A673 (cell line): ENCODE measurements at regions not wholly inside any gene's neighbourhood (a gene's known extent, or its start where the extent isn't known, plus 50 kb on each side); places are given as distances from the start of the nearest gene placed in this dataset.
A peak's percentile ranks its signal among the peaks of the same experiment; 100 is the strongest.

ENCODE experiments used
- BruUV-seq: library from RNA; stranded (reverse); fragments of 400-500 nt; replicated peaks from 2 replicates; lab custom pipeline; 2021; lab: Mats Ljungman, UMichigan
- CTCF ChIA-PET: fragments of 300-600 bp; sonication (Branson Sonifier 250); formaldehyde crosslinking; loops from one replicate; lab custom pipeline; 2022; ENCODE audit warnings: antibody characterized with exemption; lab: Charles Lee
- POLR2A ChIA-PET: fragments of 300-600 bp; sonication (Branson Sonifier 250); formaldehyde crosslinking; loops from one replicate; lab custom pipeline; 2022; ENCODE audit warnings: antibody characterized with exemption; ENCODE audit not compliant: low non-redundant PET; lab: Charles Lee
- DNase-seq: peaks from one replicate; pipeline ENCODE4 v3.0.0-alpha.2; 2015; ENCODE audit warnings: low spot score
- H3K27ac ChIP-seq: fragments of 200-600 bp; sonication (generic); 2 replicates; pipeline ENCODE4 v1.5.1; 2016; ENCODE audit warnings: mixed run types, low read depth, mild to moderate bottlenecking, mixed read lengths, antibody characterized with exemption, low read length; ENCODE audit not compliant: poor library complexity, severe bottlenecking
- H3K27me3 ChIP-seq: fragments of 200-600 bp; sonication (generic); replicated peaks from 2 replicates; pipeline ENCODE4 v1.6.1; 2017; ENCODE audit warnings: mixed run types, low read depth, mild to moderate bottlenecking, mixed read lengths, antibody characterized with exemption, low read length; ENCODE audit not compliant: insufficient read depth, poor library complexity
- H3K36me3 ChIP-seq: fragments of 200-600 bp; sonication (generic); 2 replicates; pipeline ENCODE4 v1.6.1; 2016; ENCODE audit warnings: mixed run types, mild to moderate bottlenecking, mixed read lengths, antibody characterized with exemption, low read length; ENCODE audit not compliant: insufficient read depth, poor library complexity, severe bottlenecking
- H3K4me1 ChIP-seq: fragments of 200-600 bp; sonication (generic); 2 replicates; pipeline ENCODE4 v1.6.1; 2017; ENCODE audit warnings: mixed run types, mild to moderate bottlenecking, mixed read lengths, antibody characterized with exemption, low read length; ENCODE audit not compliant: insufficient read depth, poor library complexity, severe bottlenecking
- H3K4me3 ChIP-seq: fragments of 200-600 bp; sonication (generic); 2 replicates; pipeline ENCODE4 v1.5.1; 2016; ENCODE audit warnings: low read depth, mixed run types, mild to moderate bottlenecking, mixed read lengths, low read length; ENCODE audit not compliant: poor library complexity, severe bottlenecking
- H3K9me3 ChIP-seq: fragments of 200-600 bp; sonication (generic); 2 replicates; pipeline ENCODE4 v1.6.1; 2016; ENCODE audit warnings: mixed run types, low read depth, mild to moderate bottlenecking, mixed read lengths, antibody characterized with exemption, low read length; ENCODE audit not compliant: poor library complexity, severe bottlenecking
- CTCF ChIP-seq: fragments of 300-800, 200-600 bp; sonication (generic); conservative IDR thresholded peaks from 2 replicates; pipeline ENCODE4 v1.5.1; 2017; ENCODE audit warnings: low read depth, mild to moderate bottlenecking, antibody characterized with exemption, low read length, moderate library complexity, mixed read lengths
- EZH2 ChIP-seq: fragments of 200-600 bp; sonication (generic); IDR thresholded peaks from 2 replicates; pipeline ENCODE4 v1.6.1; 2017; ENCODE audit warnings: borderline replicate concordance, low read depth, mild to moderate bottlenecking, mixed read lengths, antibody characterized with exemption, low read length; ENCODE audit not compliant: poor library complexity, severe bottlenecking
- intact Hi-C: fragments of 100-400 bp; cut with micrococcal nuclease; formaldehyde crosslinking; loops from one replicate; pipeline ENCODE4 v1.10.0; 2022; ENCODE audit not compliant: unreplicated experiment

GRCh38 chr6:169130113-169130512, 123.5 kb downstream of the THBS2 start:
- no peaks in the 10 kb centered on the region for H3K27me3 ChIP-seq
- TF ChIP-seq EZH2 (no peak), CTCF (no peak)
- H3K9me3 ChIP-seq, result no peaks in the 10 kb centered on the region
- H3K4me3 ChIP-seq, result no peak overlapping the region
- no peak for DNase-seq
- BruUV-seq, result no TSS peak
- no peaks in the 10 kb centered on the region for H3K36me3 ChIP-seq
- no peak overlapping the region for H3K27ac ChIP-seq
- intact Hi-C loops, result no loop called here
- ChIA-PET POLR2A (no interaction called here), CTCF (no interaction called here)
- H3K4me1 ChIP-seq, result no peaks in the 10 kb centered on the region

- H3K4me1 ChIP-seq, result no peaks in the 10 kb centered on the region
- H3K36me3 ChIP-seq, result no peaks in the 10 kb centered on the region
- CTCF ChIA-PET, result no interaction called here
- H3K9me3 ChIP-seq, result no peaks in the 10 kb centered on the region
- POLR2A ChIA-PET, result no interaction called here
- H3K27me3 ChIP-seq, result no peaks in the 10 kb centered on the region
- H3K27ac ChIP-seq, result no peak overlapping the region
- H3K4me3 ChIP-seq, result no peak overlapping the region
- no peak for TF ChIP-seq EZH2
- peak; percentile 31; the same call in 1 of the 2 replicates for TF ChIP-seq CTCF
- no TSS peak for BruUV-seq
- DNase-seq, result no peak
- intact Hi-C loops, result no loop called here
Measured at GRCh38 chr6:169121013-169121412, 132.6 kb downstream of the THBS2 start.

- POLR2A ChIA-PET, result no interaction called here
- BruUV-seq, result no TSS peak
- H3K36me3 ChIP-seq, result no peaks in the 10 kb centered on the region
- intact Hi-C loops, result no loop called here
- H3K9me3 ChIP-seq, result no peaks in the 10 kb centered on the region
- no peak overlapping the region for H3K4me3 ChIP-seq
- no peak overlapping the region for H3K27ac ChIP-seq
- no peaks in the 10 kb centered on the region for H3K4me1 ChIP-seq
- TF ChIP-seq EZH2 (no peak), CTCF (no peak)
- H3K27me3 ChIP-seq, result no peaks in the 10 kb centered on the region
- DNase-seq, result no peak
- CTCF ChIA-PET, result no interaction called here
Measured at GRCh38 chr6:169119669-169120068, 134.0 kb downstream of the THBS2 start.
